HCT116 (cell line): ENCODE measurements at regions not wholly inside any gene's neighbourhood (a gene's known extent, or its start where the extent isn't known, plus 50 kb on each side); places are given as distances from the start of the nearest gene placed in this dataset.

ENCODE experiments used
- ATAC-seq: fragments of 200-7000 bp; cut with Tn5 transposase; 2 replicates; pipeline ENCODE4 v1.9.1; 2020; ENCODE audit warnings: mild to moderate bottlenecking, moderate library complexity
- BruUV-seq: library from RNA; stranded (reverse); fragments of 400-500 nt; replicated peaks from 2 replicates; lab custom pipeline; 2021; lab: Mats Ljungman, UMichigan
- CTCF ChIA-PET: fragments of 300-600 bp; sonication (Branson Sonifier 250); formaldehyde crosslinking; loops from one replicate; lab custom pipeline; 2021; ENCODE audit warnings: antibody characterized with exemption; lab: Charles Lee
- POLR2A ChIA-PET: fragments of 300-600, 350-600 bp; sonication (Branson Sonifier 250); formaldehyde crosslinking; loops from one replicate; lab custom pipeline; 2021; ENCODE audit warnings: antibody characterized with exemption; lab: Charles Lee
- RAD21 ChIA-PET, 2 experiments: fragments of 300-600 bp; sonication (Branson Sonifier 250); formaldehyde crosslinking; loops; one replicate each; lab custom pipeline; 2023; ENCODE audit warnings: low total read pairs in 2 of 2; ENCODE audit not compliant: uncharacterized antibody in 2 of 2, unreplicated experiment in 2 of 2, low non-redundant PET in 1 of 2; lab: Charles Lee
- DNase-seq: peaks from one replicate; pipeline ENCODE4 v3.0.0-alpha.2; 2010; ENCODE audit warnings: low read depth, low spot score
- H2AFZ ChIP-seq: fragments of 200-600 bp; shearing (Covaris generic), sonication (generic); 2 replicates; pipeline ENCODE4 v1.6.1; 2017; ENCODE audit warnings: low read depth, mixed run types, mixed read lengths, antibody characterized with exemption, low read length; ENCODE audit not compliant: poor library complexity, severe bottlenecking
- H3K27ac ChIP-seq: 2 replicates; pipeline ENCODE4 v1.5.1; 2012; ENCODE audit warnings: low read depth, low read length
- H3K27me3 ChIP-seq: fragments of 200-600 bp; sonication (generic); 2 replicates; pipeline ENCODE4 v1.6.1; 2016; ENCODE audit warnings: mixed run types, low read length, mixed read lengths; ENCODE audit not compliant: insufficient read depth
- H3K36me3 ChIP-seq, 2 experiments: fragments of 200-500 bp in 1 of 2; fragments of 200-600 bp in 1 of 2; sonication (Bioruptor generic) in 1 of 2; sonication (generic) in 1 of 2; 2 replicates each; pipeline versions ENCODE4 v1.5.1 to v1.6.1; 2014 to 2016; ENCODE audit warnings: low read length in 2 of 2, inconsistent platforms in 1 of 2, mixed read lengths in 1 of 2, mixed run types in 1 of 2; ENCODE audit not compliant: insufficient read depth in 2 of 2, control insufficient read depth in 1 of 2
- H3K4me1 ChIP-seq, 2 experiments: fragments of 200-600 bp in 1 of 2; sonication (generic) in 1 of 2; 2 replicates each; pipeline versions ENCODE4 v1.5.1 to v1.6.1; 2012 to 2017; ENCODE audit warnings: low read length in 2 of 2, inconsistent platforms in 1 of 2, mild to moderate bottlenecking in 1 of 2, mixed read lengths in 1 of 2, mixed run types in 1 of 2, moderate library complexity in 1 of 2; ENCODE audit not compliant: insufficient read depth in 2 of 2, control insufficient read depth in 1 of 2
- H3K4me2 ChIP-seq: fragments of 200-600 bp; sonication (generic); 2 replicates; pipeline ENCODE4 v1.6.1; 2017; ENCODE audit warnings: mixed run types, low read length, mixed read lengths
- H3K4me3 ChIP-seq, 2 experiments: fragments of 200-600 bp in 1 of 2; sonication (generic) in 1 of 2; replicated peaks in 1 of 2; 2 replicates each; pipeline ENCODE4 v1.5.1; 2011 to 2016; ENCODE audit warnings: low read length in 2 of 2, control low read depth in 1 of 2, low read depth in 1 of 2, mild to moderate bottlenecking in 1 of 2, mixed read lengths in 1 of 2, mixed run types in 1 of 2
- H3K79me2 ChIP-seq: fragments of 200-600 bp; sonication (generic); 2 replicates; pipeline ENCODE4 v1.6.1; 2017; ENCODE audit warnings: mild to moderate bottlenecking, mixed run types, low read length, moderate library complexity, mixed read lengths; ENCODE audit not compliant: insufficient read depth
- H3K9ac ChIP-seq: fragments of 200-600 bp; sonication (generic); 2 replicates; pipeline ENCODE4 v1.6.1; 2016; ENCODE audit warnings: low read length, mixed read lengths
- H3K9me2 ChIP-seq: fragments of 200-600 bp; sonication (generic), shearing (Covaris generic); 2 replicates; pipeline ENCODE4 v1.6.1; 2017; ENCODE audit warnings: mixed run types, mild to moderate bottlenecking, moderate library complexity; ENCODE audit not compliant: insufficient read depth
- H3K9me3 ChIP-seq, 2 experiments: fragments of 200-500 bp in 1 of 2; fragments of 200-600 bp in 1 of 2; sonication (Bioruptor generic) in 1 of 2; sonication (generic) in 1 of 2; 2 replicates each; pipeline ENCODE4 v1.6.1; 2014 to 2017; ENCODE audit warnings: low read length in 2 of 2, mixed read lengths in 2 of 2, inconsistent platforms in 1 of 2, low read depth in 1 of 2, mild to moderate bottlenecking in 1 of 2, mixed run types in 1 of 2, moderate library complexity in 1 of 2; ENCODE audit not compliant: control insufficient read depth in 1 of 2, insufficient read depth in 1 of 2
- H4K20me1 ChIP-seq: fragments of 200-600 bp; sonication (generic), shearing (Covaris generic); 2 replicates; pipeline ENCODE4 v1.6.1; 2017; ENCODE audit warnings: mixed run types, mild to moderate bottlenecking, moderate library complexity; ENCODE audit not compliant: insufficient read depth
- CBX3 ChIP-seq: IDR thresholded peaks from 2 replicates; pipeline ENCODE4 v1.6.1; 2012; ENCODE audit warnings: low read depth
- CEBPB ChIP-seq: IDR thresholded peaks from 2 replicates; pipeline ENCODE4 v1.6.1; 2012; ENCODE audit warnings: low read depth
- EGR1 ChIP-seq: IDR thresholded peaks from 2 replicates; pipeline ENCODE4 v1.6.1; 2012; ENCODE audit warnings: low read depth
- EZH2 ChIP-seq: fragments of 200-600 bp; sonication (generic); IDR thresholded peaks from 2 replicates; pipeline ENCODE4 v1.6.1; 2017; ENCODE audit warnings: antibody characterized with exemption, mixed run types
- EZH2phosphoT487 ChIP-seq: fragments of 200-600 bp; IDR thresholded peaks from 2 replicates; pipeline ENCODE4 v1.6.1; 2018; ENCODE audit warnings: antibody characterized with exemption, borderline replicate concordance
- JUND ChIP-seq: IDR thresholded peaks from 2 replicates; pipeline ENCODE4 v1.6.1; 2012
- POLR2A ChIP-seq: IDR thresholded peaks from 2 replicates; pipeline ENCODE4 v1.7.0; 2011; ENCODE audit warnings: borderline replicate concordance; ENCODE audit not compliant: insufficient read depth, insufficient read length; ENCODE audit errors: extremely low read depth
- POLR2AphosphoS5 ChIP-seq: IDR thresholded peaks from 2 replicates; pipeline ENCODE4 v1.6.1; 2011; ENCODE audit warnings: mild to moderate bottlenecking, low read depth, low read length, moderate library complexity
- RAD21 ChIP-seq: IDR thresholded peaks from 2 replicates; pipeline ENCODE4 v1.6.1; 2012; ENCODE audit warnings: low read depth, mild to moderate bottlenecking
- SIN3A ChIP-seq: IDR thresholded peaks from 2 replicates; pipeline ENCODE4 v1.6.1; 2012; ENCODE audit warnings: low read depth
- TCF7L2 ChIP-seq: IDR thresholded peaks from 2 replicates; pipeline ENCODE4 v1.7.0; 2011; ENCODE audit warnings: borderline replicate concordance, inconsistent platforms; ENCODE audit not compliant: insufficient read depth, insufficient read length; ENCODE audit errors: extremely low read depth
- YY1 ChIP-seq: IDR thresholded peaks from 2 replicates; pipeline ENCODE4 v1.6.1; 2011; ENCODE audit warnings: low read length, low read depth, moderate library complexity, mild to moderate bottlenecking; ENCODE audit not compliant: insufficient replicate concordance; ENCODE audit errors: extremely low read depth
- ZFX ChIP-seq: fragments of 450-650 bp; IDR thresholded peaks from 2 replicates; pipeline ENCODE4 v1.6.1; 2017
- intact Hi-C: fragments of 100-400 bp; cut with micrococcal nuclease; formaldehyde crosslinking; loops from 2 replicates; pipeline ENCODE4 v1.10.0; 2022
- TF ChIP-seq, protein P1 (sequence below): IDR thresholded peaks from 2 replicates; pipeline ENCODE4 v1.6.1; 2012
- TF ChIP-seq, protein P2 (sequence below): IDR thresholded peaks from 2 replicates; pipeline ENCODE4 v1.6.1; 2012; ENCODE audit warnings: low read depth
- TF ChIP-seq, protein P3 (sequence below): IDR thresholded peaks from 2 replicates; pipeline ENCODE4 v1.6.1; 2012
- TF ChIP-seq, protein P4 (sequence below), 3 experiments: fragments of 200-600 bp in 1 of 3; sonication (generic) in 1 of 3; IDR thresholded peaks in 2 of 3; conservative IDR thresholded peaks in 1 of 3; 2 replicates each; pipeline ENCODE4 v1.5.1; 2012 to 2017; ENCODE audit warnings: low read depth in 2 of 3, low read length in 2 of 3, antibody characterized with exemption in 1 of 3, borderline replicate concordance in 1 of 3, control low read depth in 1 of 3, mild to moderate bottlenecking in 1 of 3, mixed read lengths in 1 of 3, mixed run types in 1 of 3, moderate library complexity in 1 of 3; ENCODE audit not compliant: insufficient read depth in 1 of 3
- TF ChIP-seq, protein P5 (sequence below): IDR thresholded peaks from 2 replicates; pipeline ENCODE4 v1.6.1; 2011; ENCODE audit warnings: mild to moderate bottlenecking, low read length, moderate library complexity; ENCODE audit not compliant: insufficient replicate concordance; ENCODE audit errors: extremely low read depth

DNA sequence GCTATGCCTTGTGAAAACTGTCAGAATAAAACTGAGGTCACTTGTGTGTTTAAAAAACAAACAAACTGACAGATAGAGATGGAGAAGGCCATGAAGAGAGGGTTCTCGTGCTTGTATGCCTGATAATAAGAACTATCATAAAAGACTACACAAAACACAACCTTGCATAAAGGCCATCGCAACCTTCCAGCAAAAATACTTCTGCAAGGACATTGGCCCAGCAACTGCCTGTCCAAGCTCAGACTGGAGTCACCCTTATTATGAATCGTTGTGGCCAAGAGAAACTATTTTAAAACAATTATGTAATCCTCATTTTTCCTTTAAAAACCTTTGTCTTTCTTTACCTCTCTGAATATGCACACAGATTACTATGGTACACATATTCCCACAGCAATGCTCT, 93.0 kb upstream of the SMLR1 start:
- BruUV-seq, result no TSS peak

More for the DNA sequence above, 93.0 kb upstream of the SMLR1 start:
- ChIA-PET CTCF (no interaction called here), POLR2A (no interaction called here), RAD21 (no interaction called here)
- TF ChIP-seq EZH2 (no peak), YY1 (no peak), EZH2phosphoT487 (no peak), POLR2A (no peak), CBX3 (no peak), SIN3A (no peak), RAD21 (no peak), EGR1 (no peak), POLR2AphosphoS5 (no peak), JUND (no peak), TCF7L2 (no peak), ZFX (no peak), CEBPB (no peak)
- TF ChIP-seq, protein P1, sequence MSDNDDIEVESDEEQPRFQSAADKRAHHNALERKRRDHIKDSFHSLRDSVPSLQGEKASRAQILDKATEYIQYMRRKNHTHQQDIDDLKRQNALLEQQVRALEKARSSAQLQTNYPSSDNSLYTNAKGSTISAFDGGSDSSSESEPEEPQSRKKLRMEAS, result no peak
- TF ChIP-seq, protein P2, sequence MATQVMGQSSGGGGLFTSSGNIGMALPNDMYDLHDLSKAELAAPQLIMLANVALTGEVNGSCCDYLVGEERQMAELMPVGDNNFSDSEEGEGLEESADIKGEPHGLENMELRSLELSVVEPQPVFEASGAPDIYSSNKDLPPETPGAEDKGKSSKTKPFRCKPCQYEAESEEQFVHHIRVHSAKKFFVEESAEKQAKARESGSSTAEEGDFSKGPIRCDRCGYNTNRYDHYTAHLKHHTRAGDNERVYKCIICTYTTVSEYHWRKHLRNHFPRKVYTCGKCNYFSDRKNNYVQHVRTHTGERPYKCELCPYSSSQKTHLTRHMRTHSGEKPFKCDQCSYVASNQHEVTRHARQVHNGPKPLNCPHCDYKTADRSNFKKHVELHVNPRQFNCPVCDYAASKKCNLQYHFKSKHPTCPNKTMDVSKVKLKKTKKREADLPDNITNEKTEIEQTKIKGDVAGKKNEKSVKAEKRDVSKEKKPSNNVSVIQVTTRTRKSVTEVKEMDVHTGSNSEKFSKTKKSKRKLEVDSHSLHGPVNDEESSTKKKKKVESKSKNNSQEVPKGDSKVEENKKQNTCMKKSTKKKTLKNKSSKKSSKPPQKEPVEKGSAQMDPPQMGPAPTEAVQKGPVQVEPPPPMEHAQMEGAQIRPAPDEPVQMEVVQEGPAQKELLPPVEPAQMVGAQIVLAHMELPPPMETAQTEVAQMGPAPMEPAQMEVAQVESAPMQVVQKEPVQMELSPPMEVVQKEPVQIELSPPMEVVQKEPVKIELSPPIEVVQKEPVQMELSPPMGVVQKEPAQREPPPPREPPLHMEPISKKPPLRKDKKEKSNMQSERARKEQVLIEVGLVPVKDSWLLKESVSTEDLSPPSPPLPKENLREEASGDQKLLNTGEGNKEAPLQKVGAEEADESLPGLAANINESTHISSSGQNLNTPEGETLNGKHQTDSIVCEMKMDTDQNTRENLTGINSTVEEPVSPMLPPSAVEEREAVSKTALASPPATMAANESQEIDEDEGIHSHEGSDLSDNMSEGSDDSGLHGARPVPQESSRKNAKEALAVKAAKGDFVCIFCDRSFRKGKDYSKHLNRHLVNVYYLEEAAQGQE, result no peak
- TF ChIP-seq, protein P3, sequence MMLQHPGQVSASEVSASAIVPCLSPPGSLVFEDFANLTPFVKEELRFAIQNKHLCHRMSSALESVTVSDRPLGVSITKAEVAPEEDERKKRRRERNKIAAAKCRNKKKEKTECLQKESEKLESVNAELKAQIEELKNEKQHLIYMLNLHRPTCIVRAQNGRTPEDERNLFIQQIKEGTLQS, result no peak
- TF ChIP-seq, protein P4, sequence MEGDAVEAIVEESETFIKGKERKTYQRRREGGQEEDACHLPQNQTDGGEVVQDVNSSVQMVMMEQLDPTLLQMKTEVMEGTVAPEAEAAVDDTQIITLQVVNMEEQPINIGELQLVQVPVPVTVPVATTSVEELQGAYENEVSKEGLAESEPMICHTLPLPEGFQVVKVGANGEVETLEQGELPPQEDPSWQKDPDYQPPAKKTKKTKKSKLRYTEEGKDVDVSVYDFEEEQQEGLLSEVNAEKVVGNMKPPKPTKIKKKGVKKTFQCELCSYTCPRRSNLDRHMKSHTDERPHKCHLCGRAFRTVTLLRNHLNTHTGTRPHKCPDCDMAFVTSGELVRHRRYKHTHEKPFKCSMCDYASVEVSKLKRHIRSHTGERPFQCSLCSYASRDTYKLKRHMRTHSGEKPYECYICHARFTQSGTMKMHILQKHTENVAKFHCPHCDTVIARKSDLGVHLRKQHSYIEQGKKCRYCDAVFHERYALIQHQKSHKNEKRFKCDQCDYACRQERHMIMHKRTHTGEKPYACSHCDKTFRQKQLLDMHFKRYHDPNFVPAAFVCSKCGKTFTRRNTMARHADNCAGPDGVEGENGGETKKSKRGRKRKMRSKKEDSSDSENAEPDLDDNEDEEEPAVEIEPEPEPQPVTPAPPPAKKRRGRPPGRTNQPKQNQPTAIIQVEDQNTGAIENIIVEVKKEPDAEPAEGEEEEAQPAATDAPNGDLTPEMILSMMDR (IDR thresholded peaks at IDR 0.05 in 2 of 3, conservative IDR thresholded peaks at IDR 0.05 in 1 of 3; ENCODE audit: borderline replicate concordance in 1 of 3, insufficient read depth in 1 of 3, low read depth in 2 of 3, low read length in 2 of 3), result no peak
- TF ChIP-seq, protein P5, sequence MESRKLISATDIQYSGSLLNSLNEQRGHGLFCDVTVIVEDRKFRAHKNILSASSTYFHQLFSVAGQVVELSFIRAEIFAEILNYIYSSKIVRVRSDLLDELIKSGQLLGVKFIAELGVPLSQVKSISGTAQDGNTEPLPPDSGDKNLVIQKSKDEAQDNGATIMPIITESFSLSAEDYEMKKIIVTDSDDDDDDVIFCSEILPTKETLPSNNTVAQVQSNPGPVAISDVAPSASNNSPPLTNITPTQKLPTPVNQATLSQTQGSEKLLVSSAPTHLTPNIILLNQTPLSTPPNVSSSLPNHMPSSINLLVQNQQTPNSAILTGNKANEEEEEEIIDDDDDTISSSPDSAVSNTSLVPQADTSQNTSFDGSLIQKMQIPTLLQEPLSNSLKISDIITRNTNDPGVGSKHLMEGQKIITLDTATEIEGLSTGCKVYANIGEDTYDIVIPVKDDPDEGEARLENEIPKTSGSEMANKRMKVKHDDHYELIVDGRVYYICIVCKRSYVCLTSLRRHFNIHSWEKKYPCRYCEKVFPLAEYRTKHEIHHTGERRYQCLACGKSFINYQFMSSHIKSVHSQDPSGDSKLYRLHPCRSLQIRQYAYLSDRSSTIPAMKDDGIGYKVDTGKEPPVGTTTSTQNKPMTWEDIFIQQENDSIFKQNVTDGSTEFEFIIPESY, result no peak
- no peak for ATAC-seq
- H3K9me3 ChIP-seq, result no peaks in the 10 kb centered on the region
- H3K36me3 ChIP-seq, result no peaks in the 10 kb centered on the region
- H3K4me3 ChIP-seq, result no peak overlapping the region
- H4K20me1 ChIP-seq, result no peaks in the 10 kb centered on the region
- intact Hi-C loops, result no loop called here
- no peaks in the 10 kb centered on the region for H3K4me1 ChIP-seq
- no peak overlapping the region for H3K9ac ChIP-seq
- H3K27me3 ChIP-seq, result no peaks in the 10 kb centered on the region
- no peaks in the 10 kb centered on the region for H3K79me2 ChIP-seq
- H3K27ac ChIP-seq, result no peak overlapping the region
- H2AFZ ChIP-seq, result no peak overlapping the region
- H3K4me2 ChIP-seq, result no peak overlapping the region
- DNase-seq, result no peak
- no peaks in the 10 kb centered on the region for H3K9me2 ChIP-seq
